B cell (primary cell): ENCODE measurements at regions not wholly inside any gene's neighbourhood (a gene's known extent, or its start where the extent isn't known, plus 50 kb on each side); places are given as distances from the start of the nearest gene placed in this dataset.

ENCODE experiments used
- ATAC-seq: fragments of 200-7000 bp; cut with Tn5 transposase; one replicate; pipeline ENCODE4 v1.10.0; 2021; ENCODE audit warnings: low read depth, mild to moderate bottlenecking, moderate number of reproducible peaks, moderate library complexity
- CTCF ChIA-PET: fragments of 350-600 bp; sonication (Branson Sonifier 250); formaldehyde crosslinking; loops from one replicate; lab custom pipeline; 2021; ENCODE audit warnings: antibody characterized with exemption, inconsistent platforms; lab: Charles Lee
- POLR2A ChIA-PET: fragments of 350-600 bp; sonication (Branson Sonifier 250); formaldehyde crosslinking; loops from one replicate; lab custom pipeline; 2021; ENCODE audit warnings: antibody characterized with exemption; lab: Charles Lee
- DNase-seq: peaks from one replicate; pipeline ENCODE4 v3.0.0; 2013
- H2AFZ ChIP-seq: 2 replicates; pipeline ENCODE4 v1.6.1; 2012; ENCODE audit warnings: mild to moderate bottlenecking, low read depth, low read length; ENCODE audit not compliant: insufficient read depth, poor library complexity, severe bottlenecking
- H3K27ac ChIP-seq, 2 donors: 1 replicate in 1 of 2; 2 replicates in 1 of 2; pipeline ENCODE4 v1.5.1; 2012 to 2013; ENCODE audit warnings: low read length in 2 of 2, mild to moderate bottlenecking in 2 of 2, moderate library complexity in 1 of 2
- H3K27me3 ChIP-seq, 4 experiments: fragments of 200-600 bp in 1 of 4; sonication (generic) in 1 of 4; replicated peaks in 1 of 4; 1 replicate in 2 of 4; 2 replicates in 2 of 4; pipeline versions ENCODE4 v1.6.1 to v1.7.0; 2013 to 2016; ENCODE audit warnings: low read length in 3 of 4, mild to moderate bottlenecking in 2 of 4, mixed read lengths in 1 of 4, moderate library complexity in 1 of 4; ENCODE audit not compliant: insufficient read depth in 4 of 4, control insufficient read depth in 3 of 4; ENCODE audit errors: control extremely low read depth in 1 of 4
- H3K36me3 ChIP-seq, 2 experiments: replicated peaks in 1 of 2; 1 replicate in 1 of 2; 2 replicates in 1 of 2; pipeline versions ENCODE4 v1.6.1 to v1.7.1; 2013; ENCODE audit warnings: low read length in 1 of 2; ENCODE audit not compliant: insufficient read depth in 2 of 2, control insufficient read depth in 1 of 2; ENCODE audit errors: control extremely low read depth in 1 of 2, extremely low read depth in 1 of 2
- H3K4me1 ChIP-seq, 2 donors: fragments of 200-600 bp in 1 of 2; sonication (generic) in 1 of 2; 1 replicate in 1 of 2; 2 replicates in 1 of 2; pipeline versions ENCODE4 v1.5.1 to v1.6.1; 2013 to 2017; ENCODE audit warnings: low read length in 2 of 2; ENCODE audit not compliant: control insufficient read depth in 2 of 2, insufficient read depth in 2 of 2
- H3K4me2 ChIP-seq: replicated peaks from 2 replicates; pipeline ENCODE3; 2012; ENCODE audit warnings: mild to moderate bottlenecking, low read depth, low read length; ENCODE audit not compliant: poor library complexity, severe bottlenecking
- H3K4me3 ChIP-seq, 5 experiments: fragments of 200-600 bp in 1 of 5; sonication (generic) in 1 of 5; 1 replicate in 3 of 5; 2 replicates in 2 of 5; pipeline versions ENCODE4 v1.5.1 to v1.7.0; 2011 to 2016; ENCODE audit warnings: low read length in 4 of 5, mild to moderate bottlenecking in 4 of 5, low read depth in 2 of 5, control low read depth in 1 of 5, moderate library complexity in 1 of 5; ENCODE audit not compliant: insufficient read depth in 1 of 5; ENCODE audit errors: control extremely low read depth in 1 of 5, extremely low read depth in 1 of 5
- H3K79me2 ChIP-seq: fragments of 200-600 bp; sonication (generic); one replicate; pipeline ENCODE4 v1.6.0; 2016; ENCODE audit warnings: low read length; ENCODE audit not compliant: control insufficient read depth, insufficient read depth
- H3K9ac ChIP-seq: fragments of 200-600 bp; sonication (generic); 2 replicates; pipeline ENCODE4 v1.6.1; 2017; ENCODE audit warnings: mild to moderate bottlenecking, low read length, moderate library complexity
- H3K9me3 ChIP-seq, 3 donors: one replicate each; pipeline versions ENCODE4 v1.6.1 to v1.7.1; 2013; ENCODE audit warnings: low read length in 2 of 3; ENCODE audit not compliant: control insufficient read depth in 2 of 3, insufficient read depth in 1 of 3; ENCODE audit errors: control extremely low read depth in 1 of 3
- H4K20me1 ChIP-seq: 2 replicates; pipeline ENCODE4 v1.6.0; 2012; ENCODE audit warnings: mild to moderate bottlenecking, low read length; ENCODE audit not compliant: insufficient read depth, control insufficient read depth, poor library complexity, severe bottlenecking
- H3K27ac Mint-ChIP-seq: one replicate; pipeline ENCODE4 v1.8.0; 2021; ENCODE audit warnings: mixed read lengths
- H3K27me3 Mint-ChIP-seq: one replicate; pipeline ENCODE4 v1.8.0; 2021; ENCODE audit warnings: mixed read lengths
- H3K4me1 Mint-ChIP-seq: one replicate; pipeline ENCODE4 v1.8.0; 2021; ENCODE audit warnings: mixed read lengths
- H3K4me3 Mint-ChIP-seq: one replicate; pipeline ENCODE4 v1.8.0; 2021; ENCODE audit warnings: mixed read lengths
- H3K9me3 Mint-ChIP-seq: one replicate; pipeline ENCODE4 v1.8.0; 2022; ENCODE audit warnings: mixed read lengths; ENCODE audit not compliant: insufficient read depth
- EZH2 ChIP-seq: IDR thresholded peaks from 2 replicates; pipeline ENCODE4 v1.6.1; 2012; ENCODE audit warnings: borderline replicate concordance, low read depth, mild to moderate bottlenecking, moderate library complexity, low read length; ENCODE audit not compliant: insufficient read depth, poor library complexity, severe bottlenecking
- WGBS: methylation state at CpG from one replicate; pipeline ENCODE4 v1.1.5; 2013; ENCODE audit warnings: missing lambda C conversion rate; ENCODE audit not compliant: insufficient coverage; 5-methylcytosine and 5-hydroxymethylcytosine counted together
- intact Hi-C: fragments of 100-400 bp; cut with micrococcal nuclease; formaldehyde crosslinking; loops from one replicate; pipeline ENCODE4 v1.10.0; 2022
- TF ChIP-seq, protein P1 (sequence below): fragments of 200-600 bp; IDR thresholded peaks from one replicate; pipeline ENCODE4 v1.8.0; 2022; ENCODE audit warnings: antibody characterized with exemption, mild to moderate bottlenecking

DNA sequence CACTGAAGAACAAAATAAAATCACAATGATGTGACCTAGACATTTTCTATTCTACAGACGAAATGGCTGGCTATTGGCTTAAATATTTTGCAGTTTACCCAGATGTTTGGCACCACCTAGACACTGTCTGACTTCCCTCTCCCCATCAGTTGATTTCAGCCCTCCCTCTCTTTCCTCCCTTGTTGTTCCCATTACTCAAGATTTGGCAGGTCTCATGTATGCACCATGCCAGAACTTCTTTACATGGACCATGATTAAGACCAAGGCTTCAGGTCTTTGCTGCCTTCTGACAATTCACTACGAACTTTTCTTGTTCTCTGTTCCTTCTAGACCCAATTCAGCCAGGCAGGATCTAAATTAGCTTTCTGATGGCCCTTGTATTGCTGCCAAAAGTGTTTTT is 66.6 kb upstream of the GDNF start:
- Histone ChIP-seq H3K79me2 (no peaks in the 10 kb centered on the region), H2AFZ (no peak overlapping the region), H3K27me3 (peaks cover 0 to 4% (median 2%) of the 10 kb centered on the region in 4 experiments), H3K36me3 (no peaks in the 10 kb centered on the region), H3K9me3 (no peaks in the 10 kb centered on the region), H3K27ac (no peak overlapping the region), H3K4me2 (no peak overlapping the region), H3K4me1 (no peaks in the 10 kb centered on the region), H3K4me3 (no peak overlapping the region), H3K9ac (no peak overlapping the region), H4K20me1 (no peaks in the 10 kb centered on the region)
- DNase-seq (no peak), ATAC-seq (no peak)
- CTCF ChIA-PET: no interaction called here
- 72% methylated on average over 2 of the region's 2 CpGs for WGBS
- Mint-ChIP-seq H3K27ac (no peak overlapping the region), H3K4me3 (no peak overlapping the region), H3K9me3 (peaks cover 4% of the 10 kb centered on the region), H3K4me1 (peaks cover 4% of the 10 kb centered on the region), H3K27me3 (peaks cover 37% of the 10 kb centered on the region)
- TF ChIP-seq, protein P1, sequence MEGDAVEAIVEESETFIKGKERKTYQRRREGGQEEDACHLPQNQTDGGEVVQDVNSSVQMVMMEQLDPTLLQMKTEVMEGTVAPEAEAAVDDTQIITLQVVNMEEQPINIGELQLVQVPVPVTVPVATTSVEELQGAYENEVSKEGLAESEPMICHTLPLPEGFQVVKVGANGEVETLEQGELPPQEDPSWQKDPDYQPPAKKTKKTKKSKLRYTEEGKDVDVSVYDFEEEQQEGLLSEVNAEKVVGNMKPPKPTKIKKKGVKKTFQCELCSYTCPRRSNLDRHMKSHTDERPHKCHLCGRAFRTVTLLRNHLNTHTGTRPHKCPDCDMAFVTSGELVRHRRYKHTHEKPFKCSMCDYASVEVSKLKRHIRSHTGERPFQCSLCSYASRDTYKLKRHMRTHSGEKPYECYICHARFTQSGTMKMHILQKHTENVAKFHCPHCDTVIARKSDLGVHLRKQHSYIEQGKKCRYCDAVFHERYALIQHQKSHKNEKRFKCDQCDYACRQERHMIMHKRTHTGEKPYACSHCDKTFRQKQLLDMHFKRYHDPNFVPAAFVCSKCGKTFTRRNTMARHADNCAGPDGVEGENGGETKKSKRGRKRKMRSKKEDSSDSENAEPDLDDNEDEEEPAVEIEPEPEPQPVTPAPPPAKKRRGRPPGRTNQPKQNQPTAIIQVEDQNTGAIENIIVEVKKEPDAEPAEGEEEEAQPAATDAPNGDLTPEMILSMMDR: no peak
- TF ChIP-seq EZH2: no peak
- intact Hi-C loops: no loop called here
- POLR2A ChIA-PET: no interaction called here

DNA sequence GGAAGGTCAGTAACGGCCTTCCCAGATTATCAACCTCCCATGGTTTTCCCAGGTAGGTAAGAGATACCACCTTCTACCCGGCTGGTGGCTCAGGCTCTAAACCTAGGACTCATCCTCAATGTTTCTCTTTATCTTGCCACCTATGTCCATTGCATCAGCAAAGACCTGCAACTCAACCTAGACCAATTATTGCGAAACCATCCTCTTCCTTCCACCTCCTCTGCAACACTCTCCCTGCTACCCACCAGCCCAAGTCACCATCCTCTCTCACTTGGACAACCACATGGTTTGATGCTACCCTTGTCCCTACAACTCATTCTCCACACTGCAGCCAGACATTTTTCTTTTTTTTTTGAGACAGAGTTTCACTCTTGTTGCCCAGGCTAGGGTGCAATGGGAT is 65.4 kb upstream of the GDNF start:
- no peak overlapping the region for H3K4me2 ChIP-seq
- no peaks in the 10 kb centered on the region for H3K79me2 ChIP-seq
- ATAC-seq (no peak), DNase-seq (no peak)
- ChIA-PET POLR2A (no interaction called here), CTCF (no interaction called here)
- no peaks in the 10 kb centered on the region for H3K36me3 ChIP-seq
- no peak overlapping the region for H3K27ac Mint-ChIP-seq
- no peak overlapping the region for H3K4me3 ChIP-seq
- H3K4me3 Mint-ChIP-seq: no peak overlapping the region
- H3K4me1 Mint-ChIP-seq: peaks cover 4% of the 10 kb centered on the region
- peaks cover 4% of the 10 kb centered on the region for H3K9me3 Mint-ChIP-seq
- no peak for TF ChIP-seq EZH2
- TF ChIP-seq, protein P1: no peak
- H3K27me3 Mint-ChIP-seq: peaks cover 25% of the 10 kb centered on the region
- peaks cover 0 to 4% (median 2%) of the 10 kb centered on the region in 4 experiments for H3K27me3 ChIP-seq
- H3K4me1 ChIP-seq: no peaks in the 10 kb centered on the region
- H3K27ac ChIP-seq: no peak overlapping the region
- intact Hi-C loops: no loop called here
- H3K9ac ChIP-seq: no peak overlapping the region
- WGBS: 94% methylated on average over 3 of the region's 3 CpGs
- no peaks in the 10 kb centered on the region for H4K20me1 ChIP-seq
- no peak overlapping the region for H2AFZ ChIP-seq
- H3K9me3 ChIP-seq: no peaks in the 10 kb centered on the region
